Thyroid gland (tissue), 4 donors: ENCODE measurements at regions not wholly inside any gene's neighbourhood (a gene's known extent, or its start where the extent isn't known, plus 50 kb on each side); places are given as distances from the start of the nearest gene placed in this dataset.

Experiments used
- DNase-seq, 2 donors: peaks; one replicate each; pipeline ENCODE4 v3.0.0-alpha.2; 2019
- H3K27ac ChIP-seq, 3 donors: fragments of 200-600 bp; sonication (generic); 1 replicate in 2 of 3; 2 replicates in 1 of 3; pipeline ENCODE4 v1.5.1; 2016 to 2019; ENCODE audit warnings: mild to moderate bottlenecking in 1 of 3, moderate library complexity in 1 of 3
- H3K27me3 ChIP-seq: fragments of 200-600 bp; sonication (generic); one replicate; pipeline ENCODE4 v1.5.1; 2019
- H3K36me3 ChIP-seq, 2 donors: fragments of 200-600 bp; sonication (generic); one replicate each; pipeline ENCODE4 v1.5.1; 2016 to 2019
- H3K4me1 ChIP-seq, 2 donors: fragments of 200-600 bp; sonication (generic); one replicate each; pipeline ENCODE4 v1.5.1; 2017 to 2019
- H3K4me3 ChIP-seq, 3 donors: fragments of 200-600 bp; sonication (generic); replicated peaks in 1 of 3; 1 replicate in 2 of 3; 2 replicates in 1 of 3; pipeline ENCODE4 v1.5.1; 2016; ENCODE audit warnings: mild to moderate bottlenecking in 1 of 3
- H3K9me3 ChIP-seq: fragments of 200-600 bp; sonication (generic); one replicate; pipeline ENCODE4 v1.5.1; 2017
- POLR2A ChIP-seq, 2 donors: fragments of 450-650 bp; IDR thresholded peaks; one replicate each; pipeline ENCODE4 v1.6.1; 2017; ENCODE audit warnings: antibody characterized with exemption in 2 of 2, mild to moderate bottlenecking in 2 of 2, moderate library complexity in 1 of 2
- WGBS, 2 donors: methylation state at CpG; one replicate each; pipeline ENCODE4 v1.1.5; 2017; 5-methylcytosine and 5-hydroxymethylcytosine counted together
- intact Hi-C: fragments of 100-400 bp; cut with DNase I; formaldehyde crosslinking; loops from one replicate; pipeline ENCODE4 v1.15.1; 2023
- TF ChIP-seq, protein P1 (sequence below), 6 experiments: fragments of 200-600 bp in 3 of 6; fragments of 450-650 bp in 3 of 6; sonication (generic) in 3 of 6; IDR thresholded peaks; one replicate each; pipeline ENCODE4 v1.5.1; 2016 to 2019; ENCODE audit warnings: antibody characterized with exemption in 6 of 6, mild to moderate bottlenecking in 2 of 6, inconsistent platforms in 1 of 6, moderate library complexity in 1 of 6

DNA sequence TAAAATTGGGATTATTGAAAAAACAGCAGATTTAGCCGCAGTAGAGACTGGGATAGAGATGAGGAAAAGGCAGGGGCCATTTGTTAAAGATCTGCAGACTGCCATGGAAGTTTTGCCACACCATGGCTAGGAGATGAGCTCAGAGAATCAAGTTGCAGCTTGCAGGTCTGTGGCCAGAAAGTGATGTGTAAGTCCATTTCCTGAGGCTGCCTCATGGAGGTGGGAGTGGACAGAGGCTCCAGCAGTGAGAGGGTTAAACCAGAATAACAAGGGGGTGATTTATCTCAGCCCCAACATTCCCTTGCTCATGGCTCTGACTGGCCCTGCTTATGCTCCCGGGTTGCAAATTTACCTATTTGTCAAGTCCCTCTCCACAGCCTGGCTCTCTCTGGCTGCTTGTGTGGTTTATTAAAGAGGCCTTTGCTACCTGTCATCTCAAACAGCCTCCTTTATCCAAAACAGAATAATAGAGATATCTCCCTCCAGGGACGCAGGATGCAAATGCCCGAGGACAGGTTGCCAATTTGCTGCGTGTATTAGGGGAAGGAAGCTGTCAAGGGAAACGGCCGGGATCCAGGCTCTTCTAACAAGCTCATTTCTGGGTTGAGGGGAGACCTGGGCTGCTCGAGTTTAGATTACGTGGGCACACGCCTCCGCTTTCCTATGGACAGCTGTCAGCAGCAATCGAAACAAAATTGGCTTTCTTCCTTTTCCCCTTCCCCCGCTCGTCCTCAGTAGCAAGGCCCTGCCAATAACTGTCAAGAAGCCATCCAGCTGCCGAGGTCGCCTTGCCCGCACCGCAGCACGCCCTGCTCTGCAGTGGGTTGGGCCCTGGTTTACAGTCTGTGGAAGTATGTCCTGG, 72.8 kb upstream of the PITX1 start:
- H3K36me3 ChIP-seq: no peaks in the 10 kb centered on the region
- no peak for TF ChIP-seq POLR2A (IDR thresholded peaks at IDR 0.05)
- TF ChIP-seq, protein P1, sequence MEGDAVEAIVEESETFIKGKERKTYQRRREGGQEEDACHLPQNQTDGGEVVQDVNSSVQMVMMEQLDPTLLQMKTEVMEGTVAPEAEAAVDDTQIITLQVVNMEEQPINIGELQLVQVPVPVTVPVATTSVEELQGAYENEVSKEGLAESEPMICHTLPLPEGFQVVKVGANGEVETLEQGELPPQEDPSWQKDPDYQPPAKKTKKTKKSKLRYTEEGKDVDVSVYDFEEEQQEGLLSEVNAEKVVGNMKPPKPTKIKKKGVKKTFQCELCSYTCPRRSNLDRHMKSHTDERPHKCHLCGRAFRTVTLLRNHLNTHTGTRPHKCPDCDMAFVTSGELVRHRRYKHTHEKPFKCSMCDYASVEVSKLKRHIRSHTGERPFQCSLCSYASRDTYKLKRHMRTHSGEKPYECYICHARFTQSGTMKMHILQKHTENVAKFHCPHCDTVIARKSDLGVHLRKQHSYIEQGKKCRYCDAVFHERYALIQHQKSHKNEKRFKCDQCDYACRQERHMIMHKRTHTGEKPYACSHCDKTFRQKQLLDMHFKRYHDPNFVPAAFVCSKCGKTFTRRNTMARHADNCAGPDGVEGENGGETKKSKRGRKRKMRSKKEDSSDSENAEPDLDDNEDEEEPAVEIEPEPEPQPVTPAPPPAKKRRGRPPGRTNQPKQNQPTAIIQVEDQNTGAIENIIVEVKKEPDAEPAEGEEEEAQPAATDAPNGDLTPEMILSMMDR (IDR thresholded peaks at IDR 0.05): no peak
- no peak overlapping the region for H3K27ac ChIP-seq
- H3K4me3 ChIP-seq: no peak overlapping the region
- 74 to 83% methylated on average over 17 to 19 of the region's 19 CpGs for WGBS, 2 donors
- H3K9me3 ChIP-seq: no peaks in the 10 kb centered on the region
- intact Hi-C loops: no loop called here
- H3K4me1 ChIP-seq: no peaks in the 10 kb centered on the region
- DNase-seq: no peak
- no peaks in the 10 kb centered on the region for H3K27me3 ChIP-seq

DNA sequence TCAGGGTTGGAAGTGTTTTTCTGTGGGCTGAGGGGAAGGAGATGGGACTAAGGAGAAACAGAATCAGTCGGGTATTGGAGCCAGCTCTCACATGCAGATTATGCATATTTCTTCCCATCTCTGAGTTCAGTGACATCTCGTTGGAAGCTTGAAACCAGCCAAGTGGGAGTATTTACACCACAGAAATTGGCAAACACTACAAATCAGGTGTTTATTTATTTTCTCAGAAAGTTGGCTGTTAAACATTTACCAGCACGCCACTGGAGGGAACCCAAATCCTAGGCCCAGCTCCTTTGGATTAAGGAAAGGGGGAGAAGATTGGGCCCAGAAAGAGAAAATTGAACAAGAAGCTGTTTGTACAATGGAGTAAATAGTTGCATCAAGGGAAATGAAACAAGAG, 72.1 kb upstream of the PITX1 start:
- no peaks in the 10 kb centered on the region for H3K36me3 ChIP-seq
- DNase-seq: no peak
- H3K9me3 ChIP-seq: no peaks in the 10 kb centered on the region
- no peak overlapping the region for H3K4me3 ChIP-seq
- no peak overlapping the region for H3K27ac ChIP-seq
- intact Hi-C loops: no loop called here
- no peak for TF ChIP-seq POLR2A (IDR thresholded peaks at IDR 0.05)
- TF ChIP-seq, protein P1 (IDR thresholded peaks at IDR 0.05): no peak
- no peaks in the 10 kb centered on the region for H3K4me1 ChIP-seq
- H3K27me3 ChIP-seq: no peaks in the 10 kb centered on the region
- 80 to 91% methylated on average over 3 of the region's 3 CpGs for WGBS, 2 donors

DNA sequence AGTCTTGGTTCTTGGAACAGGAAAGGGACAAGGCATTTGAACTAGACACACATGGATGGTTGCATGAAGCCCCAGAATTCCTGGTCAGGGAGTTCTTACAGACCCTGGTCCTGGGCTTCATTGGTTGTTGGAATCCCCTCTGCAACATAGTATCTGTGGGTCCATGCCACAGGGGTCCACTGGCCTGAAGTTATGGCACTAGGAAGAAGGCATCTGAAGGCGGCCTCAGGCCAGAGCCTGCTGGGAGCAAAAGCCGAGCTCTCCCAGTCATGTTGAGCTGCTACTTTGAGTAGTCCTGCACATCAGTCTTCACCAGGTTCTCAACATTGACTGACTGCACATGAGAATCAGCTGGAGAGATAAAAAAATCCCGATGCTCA, 71.1 kb upstream of the PITX1 start:
- TF ChIP-seq, protein P1 (IDR thresholded peaks at IDR 0.05): no peak
- no peak for TF ChIP-seq POLR2A (IDR thresholded peaks at IDR 0.05)
- WGBS, 2 donors: 83 to 94% methylated on average over 3 of the region's 3 CpGs
- H3K4me3 ChIP-seq: no peak overlapping the region

DNA sequence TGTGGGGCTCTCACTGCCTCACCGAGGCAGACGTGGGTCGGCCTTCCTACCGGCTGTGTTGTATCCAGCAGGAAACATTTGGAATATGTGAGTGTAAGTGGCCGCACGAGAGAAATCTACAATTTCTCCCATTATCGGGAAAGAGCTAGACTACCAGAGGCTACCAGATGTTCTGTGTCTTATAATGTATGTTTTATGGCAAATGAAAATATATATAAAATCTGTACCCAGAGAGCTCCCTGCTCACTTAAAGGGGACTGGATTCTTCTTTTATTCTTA, 69.5 kb upstream of the PITX1 start:
- Histone ChIP-seq H3K27ac (no peak overlapping the region), H3K4me3 (no peak overlapping the region), H3K9me3 (no peaks in the 10 kb centered on the region), H3K36me3 (no peaks in the 10 kb centered on the region), H3K27me3 (no peaks in the 10 kb centered on the region), H3K4me1 (peaks cover 0 to 5% of the 10 kb centered on the region in 2 donors)
- WGBS, 2 donors: 79 to 85% methylated on average over 7 of the region's 7 CpGs
- intact Hi-C loops: no loop called here
- TF ChIP-seq, protein P1 (IDR thresholded peaks at IDR 0.05): no peak
- TF ChIP-seq POLR2A (IDR thresholded peaks at IDR 0.05): no peak
- DNase-seq: no peak

More for the DNA sequence above, 71.1 kb upstream of the PITX1 start:
- no peaks in the 10 kb centered on the region for H3K9me3 ChIP-seq
- no peak for DNase-seq
- no peaks in the 10 kb centered on the region for H3K36me3 ChIP-seq
- peaks cover 0 to 5% of the 10 kb centered on the region in 2 donors for H3K4me1 ChIP-seq
- no peaks in the 10 kb centered on the region for H3K27me3 ChIP-seq
- H3K27ac ChIP-seq: no peak overlapping the region
- intact Hi-C loops: no loop called here

DNA sequence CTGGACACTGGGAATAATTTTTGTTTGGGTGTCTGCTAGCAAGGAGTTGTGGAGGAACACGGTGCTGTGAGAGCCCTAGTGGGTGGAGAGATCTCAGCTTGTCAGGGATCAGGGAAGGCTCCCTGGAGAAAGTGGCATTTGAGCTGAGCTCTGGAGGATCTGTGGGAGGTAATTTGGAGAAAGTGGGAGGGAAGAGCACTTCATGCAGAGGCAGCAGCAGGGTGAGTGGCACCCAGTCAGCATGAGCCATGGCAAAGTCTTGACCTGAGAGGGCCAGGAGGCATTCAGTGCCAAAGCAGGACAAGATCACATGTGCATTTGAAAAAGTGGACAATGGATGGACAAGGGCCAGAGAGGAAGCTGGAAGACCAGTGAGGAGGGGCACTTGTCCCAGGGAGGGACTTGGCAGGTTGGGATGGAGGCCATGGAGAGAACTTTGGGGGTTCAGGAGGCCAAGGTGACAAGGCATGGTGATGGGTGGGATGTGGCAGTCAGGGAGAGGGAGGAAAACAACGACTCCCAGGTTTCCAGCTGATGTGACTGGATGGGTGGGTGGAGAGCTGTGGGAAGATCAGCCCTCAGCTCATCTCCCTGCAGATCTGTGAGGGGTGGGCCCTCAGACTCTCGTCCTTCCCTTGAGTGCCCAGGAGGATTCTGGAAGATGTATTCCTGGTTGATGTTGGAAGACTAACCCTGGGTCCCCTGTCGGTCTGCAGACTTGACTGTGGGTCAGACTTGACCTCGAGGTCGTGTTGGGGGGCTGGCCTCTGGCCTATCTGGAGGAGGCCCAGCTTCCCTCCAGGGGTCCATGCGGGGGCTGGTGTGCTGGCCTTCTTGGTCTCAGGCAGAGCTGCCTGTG, 68.9 kb upstream of the PITX1 start:
- no peak overlapping the region for H3K4me3 ChIP-seq
- intact Hi-C loops: no loop called here
- TF ChIP-seq, protein P1 (IDR thresholded peaks at IDR 0.05): no peak
- no peak for TF ChIP-seq POLR2A (IDR thresholded peaks at IDR 0.05)
- H3K4me1 ChIP-seq: peaks cover 0 to 5% of the 10 kb centered on the region in 2 donors
- no peak overlapping the region for H3K27ac ChIP-seq
- DNase-seq: no peak
- H3K9me3 ChIP-seq: no peaks in the 10 kb centered on the region
- H3K27me3 ChIP-seq: no peaks in the 10 kb centered on the region
- WGBS, 2 donors: 77 to 87% methylated on average over 7 of the region's 7 CpGs
- no peaks in the 10 kb centered on the region for H3K36me3 ChIP-seq
